Heart left ventricle (tissue), 13 donors: ENCODE measurements at regions not wholly inside any gene's neighbourhood (a gene's known extent, or its start where the extent isn't known, plus 50 kb on each side); places are given as distances from the start of the nearest gene placed in this dataset.

Experiments used
- CTCF ChIP-seq, 12 donors: fragments of 200-600 bp; sonication (generic) in 4 of 12; IDR thresholded peaks; one replicate each; pipeline versions ENCODE4 v1.5.0 to v1.8.0; 2018 to 2022; ENCODE audit warnings: antibody characterized with exemption in 12 of 12, mild to moderate bottlenecking in 5 of 12
- POLR2A ChIP-seq, 2 donors: fragments of 450-650 bp; IDR thresholded peaks; one replicate each; pipeline ENCODE4 v1.6.1; 2017; ENCODE audit warnings: antibody characterized with exemption in 2 of 2, mild to moderate bottlenecking in 2 of 2, moderate library complexity in 2 of 2
- donor health status: ischemic (EF 13 %, LVEDD 7.1; RV severe dilation, severe dysfunction).
- donor health status: DM: no; HTN: yes; CAD: no.
- donor health status: DM: no; HTN: no; CAD: no.
- donor health status: ischemic (EF 25% LVEDD 6.9; RV normal size, moderate dysfunction).
- donor health status: ischemic (EF 25% LVEDD 5.7; RV mildly dilated, moderate dysfunction).
- donor health status: ischemic (EF 35%, LVEDD 5.7; RV mildly dilated, moderate dysfunction).
- donor health status: nonischemic (EF 11% LVEDD 7.7; RV severe dilation, severe dysfunction).
- donor health status: DM: yes; HTN: yes; CAD: no.
- donor health status: PGD.
- donor health status: ischemic (EF 29% LVEDD 5.4; RV normal size, mild dysfunction).
- donor health status: nonischemic (EF 23%, LVEDD 6.1; RV moderate dilation, normal function).

- TF ChIP-seq CTCF (IDR thresholded peaks at IDR 0.05) (no peak), POLR2A (IDR thresholded peaks at IDR 0.05) (no peak)
Observed at GRCh38 chr2:60309941-60310660, 243.4 kb downstream of the BCL11A start.
